ENCODE measurements at regions not wholly inside any gene's neighbourhood (a gene's known extent, or its start where the extent isn't known, plus 50 kb on each side); places are given as distances from the start of the nearest gene placed in this dataset.

DNA sequence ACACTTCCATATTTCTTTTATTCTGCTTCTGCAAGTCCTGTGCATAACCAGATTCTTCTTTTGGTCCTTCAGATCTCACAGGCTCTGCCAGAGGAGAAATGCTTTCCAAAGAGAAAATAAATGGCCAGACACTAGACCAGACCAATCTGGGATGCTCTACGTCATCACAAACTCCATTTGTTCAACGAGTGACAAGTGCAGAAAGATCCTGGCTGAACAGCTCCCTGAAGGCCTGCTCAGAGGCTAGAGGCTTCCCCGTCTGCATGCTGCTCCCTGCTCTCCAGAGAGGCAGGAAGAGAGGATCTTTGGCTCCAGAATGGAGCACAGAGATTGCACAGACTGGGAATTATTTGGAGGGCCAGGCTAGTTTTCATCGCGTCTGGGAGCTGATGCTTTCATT, 232.7 kb downstream of the MAF start:
- H3K4me1 ChIP-seq (replicated peaks in 1 of 2; ENCODE audit: control insufficient read depth in 2 of 2, insufficient read depth in 2 of 2, low read length in 2 of 2): no peaks in the 10 kb centered on the region
- H3K4me2 ChIP-seq (ENCODE audit: insufficient read depth, low read length): no peak overlapping the region
- no peaks in the 10 kb centered on the region for H4K20me1 ChIP-seq (replicated peaks; ENCODE audit: control insufficient read depth, insufficient read depth, low read length)
- H3K36me3 ChIP-seq (ENCODE audit: control insufficient read depth, insufficient read depth, low read length): no peaks in the 10 kb centered on the region
- no peak overlapping the region for H3K4me3 ChIP-seq
- no peaks in the 10 kb centered on the region for H3K9me3 ChIP-seq (replicated peaks; ENCODE audit: control insufficient read depth, insufficient read depth, low read depth, low read length)
- no peak overlapping the region for H2AFZ ChIP-seq (ENCODE audit: low read depth, low read length)
- no TSS peak for BruUV-seq (replicated peaks)
- ATAC-seq (no peak), DNase-seq (ENCODE audit: extremely low read depth in 1 of 4, low spot score in 3 of 4) (no peak), FAIRE-seq (no peak)
- no peaks in the 10 kb centered on the region for H3K9me1 ChIP-seq (ENCODE audit: control insufficient read depth, insufficient read depth, low read length)
- ChIA-PET POLR2A (no interaction called here), CTCF (ENCODE audit: low intra/inter-chr PET ratio) (no interaction called here)
- in situ Hi-C loops (cut with MboI) (no loop called here), intact Hi-C loops (cut with micrococcal nuclease) (no loop called here)
- no peak overlapping the region for H3K9ac ChIP-seq (ENCODE audit: insufficient read depth in 1 of 2, low read depth in 2 of 2, low read length in 2 of 2)
- peaks cover 0 to 4% of the 10 kb centered on the region in 2 experiments; a peak in 1 of 5 replicates for H3K27me3 ChIP-seq (ENCODE audit: control insufficient read depth in 2 of 2, insufficient read depth in 2 of 2, low read length in 2 of 2)
- H3K27ac ChIP-seq (ENCODE audit: extremely low read depth, low read depth, low read length): no peak overlapping the region
- WGBS (ENCODE audit: insufficient coverage, low coverage, missing lambda C conversion rate): 0% methylated on average over 5 of the region's 5 CpGs
- H3K79me2 ChIP-seq (ENCODE audit: control insufficient read depth, insufficient read depth, low read length): no peaks in the 10 kb centered on the region
- TF ChIP-seq HINFP (tag; conservative IDR thresholded peaks at IDR 0.05; ENCODE audit: low read depth) (no peak), CSDE1 (IDR thresholded peaks at IDR 0.05) (no peak), LCOR (CRISPR knock-in tag; IDR thresholded peaks at IDR 0.05) (no peak), PTBP1 (IDR thresholded peaks at IDR 0.05; ENCODE audit: low read depth, low read length) (no peak), NCOA2 (IDR thresholded peaks at IDR 0.05; ENCODE audit: partially characterized antibody in 2 of 2) (no peak), SMAD4 (CRISPR knock-in tag; conservative IDR thresholded peaks at IDR 0.05) (no peak), ATF6 (CRISPR knock-in tag; IDR thresholded peaks at IDR 0.05) (no peak), ZFPM2 (CRISPR knock-in tag; IDR thresholded peaks at IDR 0.05) (no peak)
- TF ChIP-seq, protein P1, sequence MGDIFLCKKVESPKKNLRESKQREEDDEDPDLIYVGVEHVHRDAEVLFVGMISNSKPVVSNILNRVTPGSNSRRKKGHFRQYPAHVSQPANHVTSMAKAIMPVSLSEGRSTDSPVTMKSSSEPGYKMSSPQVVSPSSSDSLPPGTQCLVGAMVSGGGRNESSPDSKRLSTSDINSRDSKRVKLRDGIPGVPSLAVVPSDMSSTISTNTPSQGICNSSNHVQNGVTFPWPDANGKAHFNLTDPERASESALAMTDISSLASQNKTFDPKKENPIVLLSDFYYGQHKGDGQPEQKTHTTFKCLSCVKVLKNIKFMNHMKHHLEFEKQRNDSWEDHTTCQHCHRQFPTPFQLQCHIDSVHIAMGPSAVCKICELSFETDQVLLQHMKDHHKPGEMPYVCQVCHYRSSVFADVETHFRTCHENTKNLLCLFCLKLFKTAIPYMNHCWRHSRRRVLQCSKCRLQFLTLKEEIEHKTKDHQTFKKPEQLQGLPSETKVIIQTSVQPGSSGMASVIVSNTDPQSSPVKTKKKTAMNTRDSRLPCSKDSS (IDR thresholded peaks at IDR 0.05; ENCODE audit: low read depth, partially characterized antibody): no peak
